A549 (cell line): ENCODE measurements at regions not wholly inside any gene's neighbourhood (a gene's known extent, or its start where the extent isn't known, plus 50 kb on each side); places are given as distances from the start of the nearest gene placed in this dataset.

Source experiments
- ATAC-seq, 2 experiments: fragments of 200-7000 bp in 1 of 2; fragments of >200 bp in 1 of 2; cut with Nextera tagmentation in 1 of 2; cut with Tn5 transposase in 1 of 2; 3 replicates each; pipeline versions ENCODE4 v1.8.0 to v1.9.1; 2018 to 2020; ENCODE audit warnings: mild to moderate bottlenecking in 1 of 2, moderate library complexity in 1 of 2
- CTCF ChIA-PET: fragments of 300-600 bp; sonication (Branson Sonifier 250); formaldehyde crosslinking; extraction: SDS; loops from one replicate; lab custom pipeline; 2021; ENCODE audit warnings: antibody characterized with exemption, inconsistent platforms; lab: Yijun Ruan, JAX
- POLR2A ChIA-PET: fragments of 350-600 bp; formaldehyde crosslinking; extraction: SDS; loops from one replicate; lab custom pipeline; 2021; ENCODE audit warnings: antibody characterized with exemption, inconsistent platforms; lab: Yijun Ruan, JAX
- DNase-seq, 2 experiments: peaks; one replicate each; pipeline versions ENCODE4 v3.0.0 to v3.0.0-alpha.2; 2011 to 2016; ENCODE audit warnings: low read depth in 1 of 2, low spot score in 1 of 2
- FAIRE-seq: peaks from 2 replicates; lab custom pipeline; 2011; peaks lifted over from hg19 to GRCh38; lab: Jason Lieb, UNC
- H3K27ac ChIP-seq, 2 experiments: fragments of >200 bp; sonication (Bioruptor Twin); formaldehyde crosslinking; 3 replicates each; pipeline ENCODE4 v1.5.1; 2016 to 2017
- H3K4me1 ChIP-seq: fragments of >200 bp; sonication (Bioruptor Twin); formaldehyde crosslinking; 3 replicates; pipeline ENCODE4 v1.6.1; 2016
- H3K4me2 ChIP-seq: fragments of >200 bp; sonication (Bioruptor Twin); formaldehyde crosslinking; 3 replicates; pipeline ENCODE4 v1.6.1; 2016
- H3K4me3 ChIP-seq: fragments of >200 bp; sonication (Bioruptor Twin); formaldehyde crosslinking; 3 replicates; pipeline ENCODE4 v1.5.1; 2016
- H3K9me3 ChIP-seq: fragments of >200 bp; sonication (Bioruptor Twin); formaldehyde crosslinking; 3 replicates; pipeline ENCODE4 v1.6.1; 2016
- BHLHE40 ChIP-seq: IDR thresholded peaks from 2 replicates; pipeline ENCODE4 v1.6.1; 2012; ENCODE audit warnings: low read depth, low read length, inconsistent platforms
- CBX2 ChIP-seq: fragments of 200-600 bp; sonication (generic); IDR thresholded peaks from 2 replicates; pipeline ENCODE4 v1.6.1; 2016; ENCODE audit warnings: low read depth, mild to moderate bottlenecking, borderline replicate concordance
- CEBPB ChIP-seq, 2 experiments: fragments of >200 bp in 1 of 2; sonication (Bioruptor Twin) in 1 of 2; formaldehyde crosslinking in 1 of 2; IDR thresholded peaks; 2 replicates each; pipeline ENCODE4 v1.6.1; 2012 to 2016
- CHD4 ChIP-seq: fragments of 200-600 bp; sonication (generic); IDR thresholded peaks from 2 replicates; pipeline ENCODE4 v1.6.1; 2016; ENCODE audit warnings: antibody characterized with exemption, mild to moderate bottlenecking, borderline replicate concordance
- EP300 ChIP-seq, 2 experiments: fragments of >200 bp; sonication (Bioruptor Twin); formaldehyde crosslinking; IDR thresholded peaks; 2 replicates in 1 of 2; 3 replicates in 1 of 2; pipeline ENCODE4 v1.6.1; 2016 to 2017
- HOXB5 ChIP-seq: fragments of 250-450 bp; sonication (Bioruptor Pico); IDR thresholded peaks from 2 replicates; pipeline ENCODE4 v1.5.0; 2020; ENCODE audit warnings: mild to moderate bottlenecking, moderate library complexity
- JUN ChIP-seq, 2 experiments: fragments of >200 bp; sonication (Bioruptor Twin); formaldehyde crosslinking; IDR thresholded peaks; 2 replicates in 1 of 2; 3 replicates in 1 of 2; pipeline ENCODE4 v1.6.1; 2016 to 2017
- JUNB ChIP-seq: fragments of >200 bp; sonication (Bioruptor Twin); formaldehyde crosslinking; IDR thresholded peaks from 2 replicates; pipeline ENCODE4 v1.6.1; 2016
- MAFK ChIP-seq: fragments of 450-650 bp; IDR thresholded peaks from 2 replicates; pipeline ENCODE4 v1.6.1; 2014; ENCODE audit not compliant: partially characterized antibody
- MAZ ChIP-seq: fragments of 150-350 bp; IDR thresholded peaks from 2 replicates; pipeline ENCODE4 v1.6.1; 2014; ENCODE audit warnings: antibody characterized with exemption, low read depth, low read length, borderline replicate concordance
- MYC ChIP-seq: IDR thresholded peaks from 2 replicates; pipeline ENCODE4 v1.6.1; 2012; ENCODE audit warnings: mild to moderate bottlenecking, inconsistent platforms, low read length, improper control_type of control experiment, borderline replicate concordance
- NPAS2 ChIP-seq: fragments of 250-450 bp; sonication (Bioruptor Pico); IDR thresholded peaks from 2 replicates; pipeline ENCODE4 v1.8.0; 2022; ENCODE audit warnings: mild to moderate bottlenecking, moderate library complexity, borderline replicate concordance
- NR3C1 ChIP-seq: fragments of >200 bp; sonication (Bioruptor Twin); formaldehyde crosslinking; IDR thresholded peaks from 3 replicates; pipeline ENCODE4 v1.6.1; 2017
- PHF8 ChIP-seq: fragments of 200-600 bp; sonication (generic); IDR thresholded peaks from 2 replicates; pipeline ENCODE4 v1.6.1; 2016; ENCODE audit warnings: low read depth, mild to moderate bottlenecking, antibody characterized with exemption, moderate library complexity, borderline replicate concordance
- RARB ChIP-seq: fragments of 250-450 bp; sonication (Bioruptor Pico); IDR thresholded peaks from 2 replicates; pipeline ENCODE4 v1.8.0; 2021; ENCODE audit warnings: mild to moderate bottlenecking, moderate library complexity
- WGBS: methylation state at CpG from one replicate; pipeline ENCODE4 v1.1.6; 2017; ENCODE audit errors: missing lambda C conversion rate; 5-methylcytosine and 5-hydroxymethylcytosine counted together
- TF ChIP-seq, protein P1 (sequence below): IDR thresholded peaks from 2 replicates; pipeline ENCODE4 v1.6.1; 2012; ENCODE audit warnings: low read depth, borderline replicate concordance
- TF ChIP-seq, protein P2 (sequence below): fragments of 250-450 bp; sonication (Bioruptor Pico); IDR thresholded peaks from 2 replicates; pipeline ENCODE4 v1.5.0; 2021; ENCODE audit warnings: mild to moderate bottlenecking, moderate library complexity, borderline replicate concordance
- TF ChIP-seq, protein P3 (sequence below): fragments of 150-350 bp; IDR thresholded peaks from 2 replicates; pipeline ENCODE4 v1.6.1; 2014; ENCODE audit warnings: low read depth, mild to moderate bottlenecking, low read length
- TF ChIP-seq, protein P4 (sequence below): fragments of >200 bp; sonication (Bioruptor Twin); formaldehyde crosslinking; IDR thresholded peaks from 3 replicates; pipeline ENCODE4 v1.6.1; 2016
- TF ChIP-seq, protein P5 (sequence below): IDR thresholded peaks from 2 replicates; pipeline ENCODE4 v1.6.1; 2012

DNA sequence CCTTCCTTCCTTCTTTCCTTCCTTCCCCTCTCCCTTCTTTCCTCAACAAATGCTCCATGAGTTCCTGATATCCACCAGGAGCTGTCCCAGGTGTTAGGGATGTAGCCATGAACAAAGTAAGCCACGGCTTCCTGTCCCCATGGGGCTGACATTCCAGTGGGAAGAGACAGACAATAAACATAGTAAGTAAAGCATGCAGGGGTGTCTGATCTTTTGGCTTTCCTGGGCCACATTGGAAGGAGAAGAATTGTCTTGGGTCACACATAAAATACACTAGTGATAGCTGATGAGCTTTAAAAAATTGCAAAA is 81.5 kb upstream of the ZBTB40 start:
- ChIA-PET POLR2A (no interaction called here), CTCF (no interaction called here)
- WGBS: 33% methylated on average over 1 of the region's 1 CpG

DNA sequence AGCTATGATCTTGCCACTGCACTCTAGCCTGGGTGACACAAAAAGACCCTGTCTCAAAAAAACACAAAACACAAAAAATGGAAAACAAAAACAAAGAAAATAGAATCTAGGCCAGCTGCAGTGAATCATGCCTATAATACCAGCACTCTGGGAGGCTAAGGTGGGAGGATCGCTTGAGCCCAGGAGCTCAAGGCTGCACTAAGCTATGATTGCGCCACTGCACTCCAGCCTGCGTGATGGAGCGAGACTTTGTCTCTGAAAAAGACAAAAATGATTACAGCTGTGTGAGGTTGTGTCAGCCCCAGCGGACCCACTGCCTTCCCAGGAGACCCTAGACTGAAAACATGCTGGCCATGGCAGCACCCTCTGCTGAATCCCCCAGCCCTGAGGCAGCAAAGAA is 80.2 kb upstream of the ZBTB40 start:
- FAIRE-seq (no peak), DNase-seq (no peak), ATAC-seq (no peak)
- TF ChIP-seq CHD4: no peak
- Histone ChIP-seq H3K4me3 (no peak overlapping the region), H3K9me3 (no peaks in the 10 kb centered on the region), H3K27ac (no peak overlapping the region), H3K4me1 (no peaks in the 10 kb centered on the region), H3K4me2 (no peak overlapping the region)
- 58% methylated on average over 5 of the region's 5 CpGs for WGBS
- ChIA-PET CTCF (interaction anchor here (1.2 kb wide), 1 partner anchor 9 kb away, joined by 3 read pairs; no protein-coding TSS in a partner anchor), POLR2A (interaction anchor here (0.6 kb wide), 1 partner anchor 58 kb away, joined by 3 read pairs; no protein-coding TSS in a partner anchor)

More for the DNA sequence above, 81.5 kb upstream of the ZBTB40 start:
- ATAC-seq (no peak), FAIRE-seq (no peak), DNase-seq (no peak)
- TF ChIP-seq RARB (CRISPR knock-in tag) (no peak), EP300 (IDR thresholded peaks at IDR 0.05) (no peak), JUNB (no peak), BHLHE40 (no peak), CHD4 (no peak), NR3C1 (no peak), PHF8 (no peak), MAFK (no peak), HOXB5 (CRISPR knock-in tag) (no peak), NPAS2 (CRISPR knock-in tag) (no peak), CEBPB (IDR thresholded peaks at IDR 0.05) (no peak), JUN (IDR thresholded peaks at IDR 0.05) (no peak), MYC (no peak), CBX2 (no peak), MAZ (no peak)
- TF ChIP-seq, protein P1, sequence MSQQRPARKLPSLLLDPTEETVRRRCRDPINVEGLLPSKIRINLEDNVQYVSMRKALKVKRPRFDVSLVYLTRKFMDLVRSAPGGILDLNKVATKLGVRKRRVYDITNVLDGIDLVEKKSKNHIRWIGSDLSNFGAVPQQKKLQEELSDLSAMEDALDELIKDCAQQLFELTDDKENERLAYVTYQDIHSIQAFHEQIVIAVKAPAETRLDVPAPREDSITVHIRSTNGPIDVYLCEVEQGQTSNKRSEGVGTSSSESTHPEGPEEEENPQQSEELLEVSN: no peak
- TF ChIP-seq, protein P2, sequence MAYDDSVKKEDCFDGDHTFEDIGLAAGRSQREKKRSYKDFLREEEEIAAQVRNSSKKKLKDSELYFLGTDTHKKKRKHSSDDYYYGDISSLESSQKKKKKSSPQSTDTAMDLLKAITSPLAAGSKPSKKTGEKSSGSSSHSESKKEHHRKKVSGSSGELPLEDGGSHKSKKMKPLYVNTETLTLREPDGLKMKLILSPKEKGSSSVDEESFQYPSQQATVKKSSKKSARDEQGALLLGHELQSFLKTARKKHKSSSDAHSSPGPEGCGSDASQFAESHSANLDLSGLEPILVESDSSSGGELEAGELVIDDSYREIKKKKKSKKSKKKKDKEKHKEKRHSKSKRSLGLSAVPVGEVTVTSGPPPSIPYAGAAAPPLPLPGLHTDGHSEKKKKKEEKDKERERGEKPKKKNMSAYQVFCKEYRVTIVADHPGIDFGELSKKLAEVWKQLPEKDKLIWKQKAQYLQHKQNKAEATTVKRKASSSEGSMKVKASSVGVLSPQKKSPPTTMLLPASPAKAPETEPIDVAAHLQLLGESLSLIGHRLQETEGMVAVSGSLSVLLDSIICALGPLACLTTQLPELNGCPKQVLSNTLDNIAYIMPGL (CRISPR knock-in tag): no peak
- TF ChIP-seq, protein P3, sequence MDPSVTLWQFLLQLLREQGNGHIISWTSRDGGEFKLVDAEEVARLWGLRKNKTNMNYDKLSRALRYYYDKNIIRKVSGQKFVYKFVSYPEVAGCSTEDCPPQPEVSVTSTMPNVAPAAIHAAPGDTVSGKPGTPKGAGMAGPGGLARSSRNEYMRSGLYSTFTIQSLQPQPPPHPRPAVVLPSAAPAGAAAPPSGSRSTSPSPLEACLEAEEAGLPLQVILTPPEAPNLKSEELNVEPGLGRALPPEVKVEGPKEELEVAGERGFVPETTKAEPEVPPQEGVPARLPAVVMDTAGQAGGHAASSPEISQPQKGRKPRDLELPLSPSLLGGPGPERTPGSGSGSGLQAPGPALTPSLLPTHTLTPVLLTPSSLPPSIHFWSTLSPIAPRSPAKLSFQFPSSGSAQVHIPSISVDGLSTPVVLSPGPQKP: no peak
- TF ChIP-seq, protein P4, sequence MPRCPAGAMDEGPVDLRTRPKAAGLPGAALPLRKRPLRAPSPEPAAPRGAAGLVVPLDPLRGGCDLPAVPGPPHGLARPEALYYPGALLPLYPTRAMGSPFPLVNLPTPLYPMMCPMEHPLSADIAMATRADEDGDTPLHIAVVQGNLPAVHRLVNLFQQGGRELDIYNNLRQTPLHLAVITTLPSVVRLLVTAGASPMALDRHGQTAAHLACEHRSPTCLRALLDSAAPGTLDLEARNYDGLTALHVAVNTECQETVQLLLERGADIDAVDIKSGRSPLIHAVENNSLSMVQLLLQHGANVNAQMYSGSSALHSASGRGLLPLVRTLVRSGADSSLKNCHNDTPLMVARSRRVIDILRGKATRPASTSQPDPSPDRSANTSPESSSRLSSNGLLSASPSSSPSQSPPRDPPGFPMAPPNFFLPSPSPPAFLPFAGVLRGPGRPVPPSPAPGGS: no peak
- TF ChIP-seq, protein P5, sequence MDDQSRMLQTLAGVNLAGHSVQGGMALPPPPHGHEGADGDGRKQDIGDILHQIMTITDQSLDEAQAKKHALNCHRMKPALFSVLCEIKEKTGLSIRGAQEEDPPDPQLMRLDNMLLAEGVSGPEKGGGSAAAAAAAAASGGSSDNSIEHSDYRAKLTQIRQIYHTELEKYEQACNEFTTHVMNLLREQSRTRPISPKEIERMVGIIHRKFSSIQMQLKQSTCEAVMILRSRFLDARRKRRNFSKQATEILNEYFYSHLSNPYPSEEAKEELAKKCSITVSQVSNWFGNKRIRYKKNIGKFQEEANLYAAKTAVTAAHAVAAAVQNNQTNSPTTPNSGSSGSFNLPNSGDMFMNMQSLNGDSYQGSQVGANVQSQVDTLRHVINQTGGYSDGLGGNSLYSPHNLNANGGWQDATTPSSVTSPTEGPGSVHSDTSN: no peak
- Histone ChIP-seq H3K4me3 (no peak overlapping the region), H3K27ac (no peak overlapping the region), H3K4me2 (no peak overlapping the region), H3K4me1 (no peaks in the 10 kb centered on the region), H3K9me3 (no peaks in the 10 kb centered on the region)
